ENCODE measurements at regions not wholly inside any gene's neighbourhood (a gene's known extent, or its start where the extent isn't known, plus 50 kb on each side); places are given as distances from the start of the nearest gene placed in this dataset.

- H3K9ac ChIP-seq (ENCODE audit: low read length): no peak overlapping the region
- H3K36me3 ChIP-seq (ENCODE audit: insufficient read depth, low read length): no peaks in the 10 kb centered on the region
- H3K4me1 ChIP-seq (ENCODE audit: insufficient read depth, low read length): no peaks in the 10 kb centered on the region
- TF ChIP-seq EZH2 (IDR thresholded peaks at IDR 0.05; ENCODE audit: insufficient read depth, low read length): no peak
- no peak for TF ChIP-seq CTCF (IDR thresholded peaks at IDR 0.05; ENCODE audit: insufficient read depth, low read depth, low read length)
- H3K79me2 ChIP-seq (ENCODE audit: insufficient read depth, low read length): no peaks in the 10 kb centered on the region
- Mint-ChIP-seq H3K4me3 (ENCODE audit: unreplicated experiment) (no peak overlapping the region), H3K4me1 (ENCODE audit: low read depth, unreplicated experiment) (no peaks in the 10 kb centered on the region), H3K27me3 (ENCODE audit: low read depth, unreplicated experiment) (no peaks in the 10 kb centered on the region), H3K9me3 (ENCODE audit: unreplicated experiment) (peaks cover 4% of the 10 kb centered on the region), H3K36me3 (ENCODE audit: low read depth, unreplicated experiment) (no peaks in the 10 kb centered on the region), H3K27ac (ENCODE audit: unreplicated experiment) (no peak overlapping the region)
- H4K20me1 ChIP-seq (ENCODE audit: insufficient read depth, low read length): no peaks in the 10 kb centered on the region
- H2AFZ ChIP-seq (ENCODE audit: low read depth, low read length): no peak overlapping the region
- DNase-seq (ENCODE audit: low read depth) (no peak), FAIRE-seq (no peak)
- H3K4me3 ChIP-seq (ENCODE audit: insufficient read depth, low read depth, low read length): no peak overlapping the region
- H3K27ac ChIP-seq (ENCODE audit: low read depth, low read length): no peak overlapping the region
- no peaks in the 10 kb centered on the region for H3K9me3 ChIP-seq (ENCODE audit: insufficient read depth, low read depth, low read length)
- H3K4me2 ChIP-seq (ENCODE audit: low read length): no peak overlapping the region
- no peaks in the 10 kb centered on the region for H3K27me3 ChIP-seq (ENCODE audit: insufficient read depth, low read length)
Observed at GRCh38 chr1:209277662-209278061, 305.9 kb upstream of the CAMK1G start.

GRCh38 chr1:209291715-209292114 is 291.8 kb upstream of the CAMK1G start:
- H3K4me1 Mint-ChIP-seq (ENCODE audit: low read depth, unreplicated experiment): no peaks in the 10 kb centered on the region
- Histone ChIP-seq H3K36me3 (ENCODE audit: insufficient read depth, low read length) (no peaks in the 10 kb centered on the region), H3K4me3 (ENCODE audit: insufficient read depth, low read depth, low read length) (no peak overlapping the region), H3K9me3 (ENCODE audit: insufficient read depth, low read depth, low read length) (no peaks in the 10 kb centered on the region), H3K79me2 (ENCODE audit: insufficient read depth, low read length) (no peaks in the 10 kb centered on the region), H4K20me1 (ENCODE audit: insufficient read depth, low read length) (no peaks in the 10 kb centered on the region), H3K4me1 (ENCODE audit: insufficient read depth, low read length) (no peaks in the 10 kb centered on the region), H3K4me2 (ENCODE audit: low read length) (no peak overlapping the region), H3K27ac (ENCODE audit: low read depth, low read length) (no peak overlapping the region), H2AFZ (ENCODE audit: low read depth, low read length) (no peak overlapping the region), H3K27me3 (ENCODE audit: insufficient read depth, low read length) (peaks cover 2% of the 10 kb centered on the region), H3K9ac (ENCODE audit: low read length) (no peak overlapping the region)
- H3K27me3 Mint-ChIP-seq (ENCODE audit: low read depth, unreplicated experiment): no peaks in the 10 kb centered on the region
- no peak for TF ChIP-seq EZH2 (IDR thresholded peaks at IDR 0.05; ENCODE audit: insufficient read depth, low read length)
- TF ChIP-seq CTCF (IDR thresholded peaks at IDR 0.05; ENCODE audit: insufficient read depth, low read depth, low read length): no peak
- no peak for FAIRE-seq
- no peak overlapping the region for H3K27ac Mint-ChIP-seq (ENCODE audit: unreplicated experiment)
- no peaks in the 10 kb centered on the region for H3K36me3 Mint-ChIP-seq (ENCODE audit: low read depth, unreplicated experiment)
- H3K9me3 Mint-ChIP-seq (ENCODE audit: unreplicated experiment): no peaks in the 10 kb centered on the region
- no peak overlapping the region for H3K4me3 Mint-ChIP-seq (ENCODE audit: unreplicated experiment)
- DNase-seq (ENCODE audit: low read depth): no peak

- Mint-ChIP-seq H3K36me3 (ENCODE audit: low read depth, unreplicated experiment) (no peaks in the 10 kb centered on the region), H3K4me1 (ENCODE audit: low read depth, unreplicated experiment) (no peaks in the 10 kb centered on the region), H3K27ac (ENCODE audit: unreplicated experiment) (no peak overlapping the region), H3K9me3 (ENCODE audit: unreplicated experiment) (no peaks in the 10 kb centered on the region), H3K27me3 (ENCODE audit: low read depth, unreplicated experiment) (peaks cover 18% of the 10 kb centered on the region), H3K4me3 (ENCODE audit: unreplicated experiment) (no peak overlapping the region)
- Histone ChIP-seq H3K4me1 (ENCODE audit: insufficient read depth, low read length) (no peaks in the 10 kb centered on the region), H4K20me1 (ENCODE audit: insufficient read depth, low read length) (no peaks in the 10 kb centered on the region), H3K9me3 (ENCODE audit: insufficient read depth, low read depth, low read length) (no peaks in the 10 kb centered on the region), H3K79me2 (ENCODE audit: insufficient read depth, low read length) (no peaks in the 10 kb centered on the region), H3K4me3 (ENCODE audit: insufficient read depth, low read depth, low read length) (no peak overlapping the region), H3K36me3 (ENCODE audit: insufficient read depth, low read length) (no peaks in the 10 kb centered on the region), H3K27me3 (ENCODE audit: insufficient read depth, low read length) (no peaks in the 10 kb centered on the region), H2AFZ (ENCODE audit: low read depth, low read length) (no peak overlapping the region), H3K4me2 (ENCODE audit: low read length) (no peak overlapping the region), H3K9ac (ENCODE audit: low read length) (no peak overlapping the region), H3K27ac (ENCODE audit: low read depth, low read length) (no peak overlapping the region)
- no peak for TF ChIP-seq EZH2 (IDR thresholded peaks at IDR 0.05; ENCODE audit: insufficient read depth, low read length)
- TF ChIP-seq CTCF (IDR thresholded peaks at IDR 0.05; ENCODE audit: insufficient read depth, low read depth, low read length): no peak
- DNase-seq (ENCODE audit: low read depth): no peak
- FAIRE-seq: no peak
Observed at GRCh38 chr1:209302779-209303568, 280.5 kb upstream of the CAMK1G start.
